Liver (tissue), 3 donors: ENCODE measurements at regions not wholly inside any gene's neighbourhood (a gene's known extent, or its start where the extent isn't known, plus 50 kb on each side); places are given as distances from the start of the nearest gene placed in this dataset.

ENCODE experiments used
- CTCF ChIP-seq: fragments of 150-350 bp; IDR thresholded peaks from 2 replicates; pipeline ENCODE4 v1.5.1; 2017; ENCODE audit warnings: improper control_type of control experiment, low read depth, low read length; ENCODE audit not compliant: missing input control
- EGR1 ChIP-seq, 2 donors: IDR thresholded peaks; 2 replicates each; pipeline ENCODE4 v1.6.1; 2016 to 2018; ENCODE audit warnings: antibody characterized with exemption in 2 of 2, low read depth in 2 of 2
- RXRA ChIP-seq, 2 donors: IDR thresholded peaks; 2 replicates each; pipeline ENCODE4 v1.6.1; 2017 to 2018; ENCODE audit warnings: antibody characterized with exemption in 2 of 2, mild to moderate bottlenecking in 1 of 2
- YY1 ChIP-seq: IDR thresholded peaks from 2 replicates; pipeline ENCODE4 v1.6.1; 2016; ENCODE audit warnings: antibody characterized with exemption, mild to moderate bottlenecking
- donor health status: healthy.
- donor health status: healthy.

DNA sequence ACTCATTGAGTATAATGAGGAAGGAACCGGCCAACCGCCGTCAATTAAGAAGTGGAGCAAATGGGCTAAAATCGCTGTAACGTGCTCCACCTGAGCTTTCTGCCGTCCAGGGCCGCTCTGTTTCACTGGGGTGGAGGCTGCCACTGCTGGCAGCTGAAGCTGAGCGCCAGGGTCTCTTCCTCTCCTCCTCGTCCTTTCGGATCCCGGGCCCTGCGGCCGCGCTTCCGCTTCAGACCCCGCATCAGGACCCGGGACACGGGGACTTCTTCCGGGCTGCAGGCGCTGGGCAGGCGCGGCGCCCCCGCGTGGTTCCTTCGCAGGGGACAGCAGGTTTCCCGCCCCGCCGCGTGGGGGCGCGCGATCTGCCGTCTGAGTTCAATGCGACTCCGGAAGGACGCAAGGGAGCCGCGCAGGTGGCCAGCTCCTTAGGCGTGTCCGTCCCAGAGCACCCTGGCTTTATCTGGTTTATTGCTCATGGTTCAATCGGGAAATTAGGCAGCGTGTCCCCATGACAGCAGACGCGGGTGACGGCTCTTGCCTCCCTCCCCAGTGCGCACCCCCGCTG, 519.8 kb downstream of the TRIML1 start:
- TF ChIP-seq CTCF (no peak), YY1 (no peak), EGR1 (IDR thresholded peaks at IDR 0.05; ENCODE audit: low read depth in 2 of 2) (no peak), RXRA (IDR thresholded peaks at IDR 0.05) (no peak)
